ENCODE measurements at regions not wholly inside any gene's neighbourhood (a gene's known extent, or its start where the extent isn't known, plus 50 kb on each side); places are given as distances from the start of the nearest gene placed in this dataset.

GRCh38 chr16:73126525-73126853 is 78.6 kb upstream of the ZFHX3 start:
- DNase-seq (ENCODE audit: low read depth, low spot score) = no peak
- CTCF ChIA-PET = no interaction called here
- no peak for ATAC-seq

DNA sequence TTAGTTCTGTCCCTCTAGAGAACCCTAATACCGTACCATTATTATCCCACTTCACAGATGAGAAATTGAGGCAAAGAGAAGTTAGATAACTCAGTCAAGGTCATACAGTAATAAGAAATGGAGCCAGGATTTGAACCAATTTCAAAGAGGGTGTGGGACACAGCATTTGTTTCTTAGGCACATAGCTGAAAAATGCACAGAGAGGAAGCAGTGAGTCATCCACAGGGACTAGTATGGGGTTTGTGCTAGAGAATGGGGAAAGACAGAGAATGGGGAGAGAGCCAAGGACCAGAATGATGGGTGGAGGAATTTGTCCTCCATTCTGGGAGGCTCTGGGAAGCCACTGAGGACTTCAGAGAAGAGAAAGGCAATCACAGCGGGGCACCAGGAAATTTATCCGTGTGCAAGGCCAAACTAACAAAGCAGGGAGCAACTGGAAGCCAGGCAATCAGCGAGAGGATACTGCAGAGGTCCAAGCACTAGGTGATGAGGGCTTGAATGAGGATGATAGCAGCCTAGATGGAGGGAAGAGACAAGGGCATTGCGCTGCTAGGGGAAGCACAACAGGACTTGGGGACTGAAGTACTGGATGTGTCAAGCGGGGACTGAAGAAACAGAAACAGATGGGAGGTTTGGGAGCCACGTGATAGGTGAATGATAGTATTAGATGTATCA is 78.1 kb upstream of the ZFHX3 start:
- BruUV-seq (replicated peaks) = no TSS peak
- TF ChIP-seq SIN3A (IDR thresholded peaks at IDR 0.05; ENCODE audit: borderline replicate concordance, insufficient read depth, low read depth, low read length) = no peak
- TF ChIP-seq, protein P1, sequence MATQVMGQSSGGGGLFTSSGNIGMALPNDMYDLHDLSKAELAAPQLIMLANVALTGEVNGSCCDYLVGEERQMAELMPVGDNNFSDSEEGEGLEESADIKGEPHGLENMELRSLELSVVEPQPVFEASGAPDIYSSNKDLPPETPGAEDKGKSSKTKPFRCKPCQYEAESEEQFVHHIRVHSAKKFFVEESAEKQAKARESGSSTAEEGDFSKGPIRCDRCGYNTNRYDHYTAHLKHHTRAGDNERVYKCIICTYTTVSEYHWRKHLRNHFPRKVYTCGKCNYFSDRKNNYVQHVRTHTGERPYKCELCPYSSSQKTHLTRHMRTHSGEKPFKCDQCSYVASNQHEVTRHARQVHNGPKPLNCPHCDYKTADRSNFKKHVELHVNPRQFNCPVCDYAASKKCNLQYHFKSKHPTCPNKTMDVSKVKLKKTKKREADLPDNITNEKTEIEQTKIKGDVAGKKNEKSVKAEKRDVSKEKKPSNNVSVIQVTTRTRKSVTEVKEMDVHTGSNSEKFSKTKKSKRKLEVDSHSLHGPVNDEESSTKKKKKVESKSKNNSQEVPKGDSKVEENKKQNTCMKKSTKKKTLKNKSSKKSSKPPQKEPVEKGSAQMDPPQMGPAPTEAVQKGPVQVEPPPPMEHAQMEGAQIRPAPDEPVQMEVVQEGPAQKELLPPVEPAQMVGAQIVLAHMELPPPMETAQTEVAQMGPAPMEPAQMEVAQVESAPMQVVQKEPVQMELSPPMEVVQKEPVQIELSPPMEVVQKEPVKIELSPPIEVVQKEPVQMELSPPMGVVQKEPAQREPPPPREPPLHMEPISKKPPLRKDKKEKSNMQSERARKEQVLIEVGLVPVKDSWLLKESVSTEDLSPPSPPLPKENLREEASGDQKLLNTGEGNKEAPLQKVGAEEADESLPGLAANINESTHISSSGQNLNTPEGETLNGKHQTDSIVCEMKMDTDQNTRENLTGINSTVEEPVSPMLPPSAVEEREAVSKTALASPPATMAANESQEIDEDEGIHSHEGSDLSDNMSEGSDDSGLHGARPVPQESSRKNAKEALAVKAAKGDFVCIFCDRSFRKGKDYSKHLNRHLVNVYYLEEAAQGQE (IDR thresholded peaks at IDR 0.05; ENCODE audit: insufficient read depth in 1 of 2, low read depth in 2 of 2, low read length in 1 of 2) = no peak
- TF ChIP-seq POLR2AphosphoS5 (IDR thresholded peaks at IDR 0.05; ENCODE audit: low read depth, low read length) = no peak
- no peak for TF ChIP-seq TCF7L2 (IDR thresholded peaks at IDR 0.05; ENCODE audit: low read depth, low read length)
- TF ChIP-seq, protein P2, sequence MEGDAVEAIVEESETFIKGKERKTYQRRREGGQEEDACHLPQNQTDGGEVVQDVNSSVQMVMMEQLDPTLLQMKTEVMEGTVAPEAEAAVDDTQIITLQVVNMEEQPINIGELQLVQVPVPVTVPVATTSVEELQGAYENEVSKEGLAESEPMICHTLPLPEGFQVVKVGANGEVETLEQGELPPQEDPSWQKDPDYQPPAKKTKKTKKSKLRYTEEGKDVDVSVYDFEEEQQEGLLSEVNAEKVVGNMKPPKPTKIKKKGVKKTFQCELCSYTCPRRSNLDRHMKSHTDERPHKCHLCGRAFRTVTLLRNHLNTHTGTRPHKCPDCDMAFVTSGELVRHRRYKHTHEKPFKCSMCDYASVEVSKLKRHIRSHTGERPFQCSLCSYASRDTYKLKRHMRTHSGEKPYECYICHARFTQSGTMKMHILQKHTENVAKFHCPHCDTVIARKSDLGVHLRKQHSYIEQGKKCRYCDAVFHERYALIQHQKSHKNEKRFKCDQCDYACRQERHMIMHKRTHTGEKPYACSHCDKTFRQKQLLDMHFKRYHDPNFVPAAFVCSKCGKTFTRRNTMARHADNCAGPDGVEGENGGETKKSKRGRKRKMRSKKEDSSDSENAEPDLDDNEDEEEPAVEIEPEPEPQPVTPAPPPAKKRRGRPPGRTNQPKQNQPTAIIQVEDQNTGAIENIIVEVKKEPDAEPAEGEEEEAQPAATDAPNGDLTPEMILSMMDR (IDR thresholded peaks at IDR 0.05) = no peak
- Histone ChIP-seq H3K27ac (ENCODE audit: low read length) (no peak overlapping the region), H3K4me3 (ENCODE audit: low read depth in 2 of 2, low read length in 2 of 2) (no peak overlapping the region), H3K27me3 (ENCODE audit: control insufficient read depth, insufficient read depth, low read length) (no peaks in the 10 kb centered on the region), H3K4me1 (ENCODE audit: control insufficient read depth, insufficient read depth, low read length) (no peaks in the 10 kb centered on the region), H3K36me3 (ENCODE audit: control insufficient read depth, insufficient read depth, low read length) (no peaks in the 10 kb centered on the region), H3K9me3 (ENCODE audit: control insufficient read depth, insufficient read depth, low read depth, low read length) (no peaks in the 10 kb centered on the region)
- no peak for DNase-seq (ENCODE audit: low read depth, low spot score)
- POLR2A ChIA-PET = no interaction called here
- no peak for ATAC-seq
- intact Hi-C loops (cut with micrococcal nuclease; ENCODE audit: unreplicated experiment) (no loop called here), in situ Hi-C loops (cut with HindIII; ENCODE audit: low pct_unique_long_range_greater_than_20kb, low sequenced_read_pairs) (no loop called here)
- CTCF ChIA-PET = no interaction called here

More at GRCh38 chr16:73126525-73126853, 78.6 kb upstream of the ZFHX3 start:
- TF ChIP-seq POLR2AphosphoS5 (IDR thresholded peaks at IDR 0.05; ENCODE audit: low read depth, low read length) (no peak), SIN3A (IDR thresholded peaks at IDR 0.05; ENCODE audit: borderline replicate concordance, insufficient read depth, low read depth, low read length) (no peak), TCF7L2 (IDR thresholded peaks at IDR 0.05; ENCODE audit: low read depth, low read length) (no peak)
- TF ChIP-seq, protein P2 (IDR thresholded peaks at IDR 0.05) = no peak
- TF ChIP-seq, protein P1 (IDR thresholded peaks at IDR 0.05; ENCODE audit: insufficient read depth in 1 of 2, low read depth in 2 of 2, low read length in 1 of 2) = no peak
- in situ Hi-C loops (cut with HindIII; ENCODE audit: low pct_unique_long_range_greater_than_20kb, low sequenced_read_pairs) = no loop called here
- POLR2A ChIA-PET = no interaction called here
- H3K4me3 ChIP-seq (ENCODE audit: low read depth in 2 of 2, low read length in 2 of 2) = no peak overlapping the region
- BruUV-seq (replicated peaks) = no TSS peak
- no peaks in the 10 kb centered on the region for H3K27me3 ChIP-seq (ENCODE audit: control insufficient read depth, insufficient read depth, low read length)
- H3K36me3 ChIP-seq (ENCODE audit: control insufficient read depth, insufficient read depth, low read length) = no peaks in the 10 kb centered on the region
- H3K27ac ChIP-seq (ENCODE audit: low read length) = no peak overlapping the region
- no peaks in the 10 kb centered on the region for H3K4me1 ChIP-seq (ENCODE audit: control insufficient read depth, insufficient read depth, low read length)
- intact Hi-C loops (cut with micrococcal nuclease; ENCODE audit: unreplicated experiment) = no loop called here
- H3K9me3 ChIP-seq (ENCODE audit: control insufficient read depth, insufficient read depth, low read depth, low read length) = no peaks in the 10 kb centered on the region

Measured in Panc1 (cell line).